ENCODE measurements at regions not wholly inside any gene's neighbourhood (a gene's known extent, or its start where the extent isn't known, plus 50 kb on each side); places are given as distances from the start of the nearest gene placed in this dataset.

DNA sequence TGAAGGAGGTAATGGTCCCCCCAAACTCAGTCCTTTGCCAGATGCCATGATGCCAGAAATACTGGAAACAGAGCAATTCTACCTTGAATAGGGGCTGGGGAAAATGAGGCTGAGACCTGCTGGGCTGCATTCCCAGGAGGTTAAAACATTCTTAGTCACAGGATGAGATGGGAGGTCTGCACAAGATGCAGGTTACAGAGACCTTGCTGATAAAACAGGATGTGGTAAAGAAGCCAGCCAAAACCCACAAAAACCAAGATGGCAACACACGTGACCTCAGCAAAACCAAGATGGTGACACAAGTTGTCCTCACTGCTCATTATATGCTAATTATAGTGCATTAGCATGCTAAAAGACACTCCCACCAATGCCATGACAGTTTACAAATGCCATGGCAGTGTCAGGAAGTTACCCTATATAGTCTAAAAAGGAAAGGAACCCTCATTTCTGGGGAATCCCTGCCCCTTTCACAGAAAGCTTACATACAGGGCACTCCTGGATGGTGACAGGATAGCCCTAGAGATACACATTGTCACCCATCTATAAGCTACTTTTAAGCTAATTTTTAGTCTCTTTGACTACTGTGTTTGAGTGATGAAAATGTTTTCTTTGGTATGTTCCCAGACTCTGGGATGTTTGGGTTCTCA, 979.7 kb downstream of the TBC1D32 start:
- DNase-seq (ENCODE audit: low spot score) (no peak), ATAC-seq (no peak)
- Mint-ChIP-seq H3K4me3 (no peak overlapping the region), H3K4me1 (peaks cover 20% of the 10 kb centered on the region), H3K9me3 (peaks cover 30% of the 10 kb centered on the region), H3K36me3 (peaks cover 18% of the 10 kb centered on the region), H3K27me3 (ENCODE audit: low read depth) (peaks cover 4% of the 10 kb centered on the region; the same call in 1 of the 2 replicates), H3K27ac (no peak overlapping the region)
- TF ChIP-seq, protein P1, sequence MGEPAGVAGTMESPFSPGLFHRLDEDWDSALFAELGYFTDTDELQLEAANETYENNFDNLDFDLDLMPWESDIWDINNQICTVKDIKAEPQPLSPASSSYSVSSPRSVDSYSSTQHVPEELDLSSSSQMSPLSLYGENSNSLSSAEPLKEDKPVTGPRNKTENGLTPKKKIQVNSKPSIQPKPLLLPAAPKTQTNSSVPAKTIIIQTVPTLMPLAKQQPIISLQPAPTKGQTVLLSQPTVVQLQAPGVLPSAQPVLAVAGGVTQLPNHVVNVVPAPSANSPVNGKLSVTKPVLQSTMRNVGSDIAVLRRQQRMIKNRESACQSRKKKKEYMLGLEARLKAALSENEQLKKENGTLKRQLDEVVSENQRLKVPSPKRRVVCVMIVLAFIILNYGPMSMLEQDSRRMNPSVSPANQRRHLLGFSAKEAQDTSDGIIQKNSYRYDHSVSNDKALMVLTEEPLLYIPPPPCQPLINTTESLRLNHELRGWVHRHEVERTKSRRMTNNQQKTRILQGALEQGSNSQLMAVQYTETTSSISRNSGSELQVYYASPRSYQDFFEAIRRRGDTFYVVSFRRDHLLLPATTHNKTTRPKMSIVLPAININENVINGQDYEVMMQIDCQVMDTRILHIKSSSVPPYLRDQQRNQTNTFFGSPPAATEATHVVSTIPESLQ (CRISPR knock-in tag; IDR thresholded peaks at IDR 0.05), result no peak
- TF ChIP-seq, protein P2, sequence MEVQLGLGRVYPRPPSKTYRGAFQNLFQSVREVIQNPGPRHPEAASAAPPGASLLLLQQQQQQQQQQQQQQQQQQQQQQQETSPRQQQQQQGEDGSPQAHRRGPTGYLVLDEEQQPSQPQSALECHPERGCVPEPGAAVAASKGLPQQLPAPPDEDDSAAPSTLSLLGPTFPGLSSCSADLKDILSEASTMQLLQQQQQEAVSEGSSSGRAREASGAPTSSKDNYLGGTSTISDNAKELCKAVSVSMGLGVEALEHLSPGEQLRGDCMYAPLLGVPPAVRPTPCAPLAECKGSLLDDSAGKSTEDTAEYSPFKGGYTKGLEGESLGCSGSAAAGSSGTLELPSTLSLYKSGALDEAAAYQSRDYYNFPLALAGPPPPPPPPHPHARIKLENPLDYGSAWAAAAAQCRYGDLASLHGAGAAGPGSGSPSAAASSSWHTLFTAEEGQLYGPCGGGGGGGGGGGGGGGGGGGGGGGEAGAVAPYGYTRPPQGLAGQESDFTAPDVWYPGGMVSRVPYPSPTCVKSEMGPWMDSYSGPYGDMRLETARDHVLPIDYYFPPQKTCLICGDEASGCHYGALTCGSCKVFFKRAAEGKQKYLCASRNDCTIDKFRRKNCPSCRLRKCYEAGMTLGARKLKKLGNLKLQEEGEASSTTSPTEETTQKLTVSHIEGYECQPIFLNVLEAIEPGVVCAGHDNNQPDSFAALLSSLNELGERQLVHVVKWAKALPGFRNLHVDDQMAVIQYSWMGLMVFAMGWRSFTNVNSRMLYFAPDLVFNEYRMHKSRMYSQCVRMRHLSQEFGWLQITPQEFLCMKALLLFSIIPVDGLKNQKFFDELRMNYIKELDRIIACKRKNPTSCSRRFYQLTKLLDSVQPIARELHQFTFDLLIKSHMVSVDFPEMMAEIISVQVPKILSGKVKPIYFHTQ (CRISPR knock-in tag; IDR thresholded peaks at IDR 0.05), result no peak
- TF ChIP-seq, protein P3, sequence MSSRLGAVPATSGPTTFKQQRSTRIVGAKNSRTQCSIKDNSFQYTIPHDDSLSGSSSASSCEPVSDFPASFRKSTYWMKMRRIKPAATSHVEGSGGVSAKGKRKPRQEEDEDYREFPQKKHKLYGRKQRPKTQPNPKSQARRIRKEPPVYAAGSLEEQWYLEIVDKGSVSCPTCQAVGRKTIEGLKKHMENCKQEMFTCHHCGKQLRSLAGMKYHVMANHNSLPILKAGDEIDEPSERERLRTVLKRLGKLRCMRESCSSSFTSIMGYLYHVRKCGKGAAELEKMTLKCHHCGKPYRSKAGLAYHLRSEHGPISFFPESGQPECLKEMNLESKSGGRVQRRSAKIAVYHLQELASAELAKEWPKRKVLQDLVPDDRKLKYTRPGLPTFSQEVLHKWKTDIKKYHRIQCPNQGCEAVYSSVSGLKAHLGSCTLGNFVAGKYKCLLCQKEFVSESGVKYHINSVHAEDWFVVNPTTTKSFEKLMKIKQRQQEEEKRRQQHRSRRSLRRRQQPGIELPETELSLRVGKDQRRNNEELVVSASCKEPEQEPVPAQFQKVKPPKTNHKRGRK (CRISPR knock-in tag; IDR thresholded peaks at IDR 0.05; ENCODE audit: borderline replicate concordance), result no peak
- TF ChIP-seq NR2C2 (CRISPR knock-in tag; IDR thresholded peaks at IDR 0.05) (no peak), EMX1 (CRISPR knock-in tag; IDR thresholded peaks at IDR 0.05) (no peak), ZNF138 (CRISPR knock-in tag; conservative IDR thresholded peaks at IDR 0.05) (no peak), SMAD3 (CRISPR knock-in tag; IDR thresholded peaks at IDR 0.05; ENCODE audit: borderline replicate concordance) (no peak), FOXP1 (CRISPR knock-in tag; IDR thresholded peaks at IDR 0.05; ENCODE audit: borderline replicate concordance) (no peak), JUN (CRISPR knock-in tag; IDR thresholded peaks at IDR 0.05) (no peak), JAZF1 (CRISPR knock-in tag; IDR thresholded peaks at IDR 0.05) (no peak), NR3C1 (CRISPR knock-in tag; conservative IDR thresholded peaks at IDR 0.05; ENCODE audit: low read depth) (no peak), FOXJ3 (CRISPR knock-in tag; IDR thresholded peaks at IDR 0.05; ENCODE audit: borderline replicate concordance) (no peak), ESRRA (CRISPR knock-in tag; IDR thresholded peaks at IDR 0.05; ENCODE audit: borderline replicate concordance) (no peak), ZNF263 (CRISPR knock-in tag; IDR thresholded peaks at IDR 0.05; ENCODE audit: low read depth) (no peak), GTF2I (CRISPR knock-in tag; conservative IDR thresholded peaks at IDR 0.05) (no peak)
- TF ChIP-seq, protein P4, sequence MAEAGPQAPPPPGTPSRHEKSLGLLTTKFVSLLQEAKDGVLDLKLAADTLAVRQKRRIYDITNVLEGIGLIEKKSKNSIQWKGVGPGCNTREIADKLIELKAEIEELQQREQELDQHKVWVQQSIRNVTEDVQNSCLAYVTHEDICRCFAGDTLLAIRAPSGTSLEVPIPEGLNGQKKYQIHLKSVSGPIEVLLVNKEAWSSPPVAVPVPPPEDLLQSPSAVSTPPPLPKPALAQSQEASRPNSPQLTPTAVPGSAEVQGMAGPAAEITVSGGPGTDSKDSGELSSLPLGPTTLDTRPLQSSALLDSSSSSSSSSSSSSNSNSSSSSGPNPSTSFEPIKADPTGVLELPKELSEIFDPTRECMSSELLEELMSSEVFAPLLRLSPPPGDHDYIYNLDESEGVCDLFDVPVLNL (CRISPR knock-in tag; IDR thresholded peaks at IDR 0.05; ENCODE audit: borderline replicate concordance, low read depth), result no peak
- ChIA-PET CTCF (no interaction called here), POLR2A (no interaction called here)

DNA sequence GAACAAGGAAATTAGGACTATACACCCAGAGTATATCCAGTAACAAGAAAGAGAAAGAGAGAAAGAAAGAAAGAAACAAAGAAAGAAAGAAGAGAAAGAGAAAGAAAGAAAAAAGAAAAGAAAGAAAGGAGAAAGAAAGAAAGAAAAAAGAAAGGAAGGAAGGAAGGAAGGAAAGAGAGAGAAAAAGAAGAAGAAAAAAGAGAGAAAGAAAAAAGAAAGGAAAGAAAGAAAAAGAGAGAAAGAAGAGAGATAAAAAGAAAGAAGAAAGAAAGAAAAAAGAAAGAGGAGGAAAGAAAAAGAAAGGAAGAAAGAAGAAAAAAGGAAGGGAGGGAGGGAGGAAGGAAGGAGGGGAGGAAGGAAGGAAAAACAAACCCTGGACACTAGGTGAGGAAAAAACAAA, 981.8 kb downstream of the TBC1D32 start:
- no peaks in the 10 kb centered on the region; the same call in 1 of the 2 replicates for H3K36me3 Mint-ChIP-seq
- no peak overlapping the region for H3K4me3 Mint-ChIP-seq
- H3K4me1 Mint-ChIP-seq, result peaks cover 20% of the 10 kb centered on the region
- ChIA-PET CTCF (no interaction called here), POLR2A (no interaction called here)
- DNase-seq (ENCODE audit: low spot score) (no peak), ATAC-seq (no peak)
- peak overlapping the region; percentile 16; the same call in 1 of the 2 replicates for H3K27ac Mint-ChIP-seq
- no peaks in the 10 kb centered on the region for H3K27me3 Mint-ChIP-seq (ENCODE audit: low read depth)
- peaks cover 12% of the 10 kb centered on the region for H3K9me3 Mint-ChIP-seq
- TF ChIP-seq, protein P5, sequence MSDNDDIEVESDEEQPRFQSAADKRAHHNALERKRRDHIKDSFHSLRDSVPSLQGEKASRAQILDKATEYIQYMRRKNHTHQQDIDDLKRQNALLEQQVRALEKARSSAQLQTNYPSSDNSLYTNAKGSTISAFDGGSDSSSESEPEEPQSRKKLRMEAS (CRISPR knock-in tag; IDR thresholded peaks at IDR 0.05), result no peak
- TF ChIP-seq, protein P3 (CRISPR knock-in tag; IDR thresholded peaks at IDR 0.05; ENCODE audit: borderline replicate concordance), result peak; percentile 78; the same call in 1 of the 2 replicates
- TF ChIP-seq, protein P6, sequence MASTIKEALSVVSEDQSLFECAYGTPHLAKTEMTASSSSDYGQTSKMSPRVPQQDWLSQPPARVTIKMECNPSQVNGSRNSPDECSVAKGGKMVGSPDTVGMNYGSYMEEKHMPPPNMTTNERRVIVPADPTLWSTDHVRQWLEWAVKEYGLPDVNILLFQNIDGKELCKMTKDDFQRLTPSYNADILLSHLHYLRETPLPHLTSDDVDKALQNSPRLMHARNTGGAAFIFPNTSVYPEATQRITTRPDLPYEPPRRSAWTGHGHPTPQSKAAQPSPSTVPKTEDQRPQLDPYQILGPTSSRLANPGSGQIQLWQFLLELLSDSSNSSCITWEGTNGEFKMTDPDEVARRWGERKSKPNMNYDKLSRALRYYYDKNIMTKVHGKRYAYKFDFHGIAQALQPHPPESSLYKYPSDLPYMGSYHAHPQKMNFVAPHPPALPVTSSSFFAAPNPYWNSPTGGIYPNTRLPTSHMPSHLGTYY (CRISPR knock-in tag; IDR thresholded peaks at IDR 0.05), result no peak
- TF ChIP-seq NR2C2 (CRISPR knock-in tag; IDR thresholded peaks at IDR 0.05), result no peak
- TF ChIP-seq ZNF232 (CRISPR knock-in tag; IDR thresholded peaks at IDR 0.05), result no peak
- TF ChIP-seq, protein P7, sequence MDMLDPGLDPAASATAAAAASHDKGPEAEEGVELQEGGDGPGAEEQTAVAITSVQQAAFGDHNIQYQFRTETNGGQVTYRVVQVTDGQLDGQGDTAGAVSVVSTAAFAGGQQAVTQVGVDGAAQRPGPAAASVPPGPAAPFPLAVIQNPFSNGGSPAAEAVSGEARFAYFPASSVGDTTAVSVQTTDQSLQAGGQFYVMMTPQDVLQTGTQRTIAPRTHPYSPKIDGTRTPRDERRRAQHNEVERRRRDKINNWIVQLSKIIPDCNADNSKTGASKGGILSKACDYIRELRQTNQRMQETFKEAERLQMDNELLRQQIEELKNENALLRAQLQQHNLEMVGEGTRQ (CRISPR knock-in tag; IDR thresholded peaks at IDR 0.05), result no peak
- no peak for TF ChIP-seq FOXK1 (CRISPR knock-in tag; IDR thresholded peaks at IDR 0.05)
